DMS114 treated with DMSO at 0.1 percent for 48 hours (cell line): ENCODE measurements at regions not wholly inside any gene's neighbourhood (a gene's known extent, or its start where the extent isn't known, plus 50 kb on each side); places are given as distances from the start of the nearest gene placed in this dataset.

Source experiments
- DNase-seq: peaks from one replicate; lab custom pipeline; 2025; ENCODE audit not compliant: unreplicated experiment; lab: John Stamatoyannopoulos, UW

GRCh38 chr2:151157000-151157735 lies 104.5 kb downstream of the RBM43 start:
- no peak for DNase-seq

DNA sequence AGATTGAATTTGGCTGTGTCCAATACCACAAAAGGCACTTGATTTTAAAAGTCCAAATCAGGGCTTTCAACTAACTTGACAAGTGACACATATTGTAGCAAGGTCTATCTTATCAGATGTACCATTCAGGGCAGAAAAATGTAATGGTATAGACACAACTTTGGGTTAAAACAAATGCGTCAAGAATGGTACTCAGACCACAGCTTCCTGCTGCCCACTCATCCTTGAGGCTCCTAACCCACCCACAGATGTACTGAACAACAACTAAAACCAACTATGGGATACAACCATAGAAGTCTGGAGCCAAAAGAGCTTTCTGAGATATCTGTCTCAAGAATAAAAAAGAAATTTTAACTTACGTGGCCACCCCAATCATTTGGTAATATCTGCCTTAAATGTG lies 105.2 kb downstream of the RBM43 start:
- no peak for DNase-seq

DNA sequence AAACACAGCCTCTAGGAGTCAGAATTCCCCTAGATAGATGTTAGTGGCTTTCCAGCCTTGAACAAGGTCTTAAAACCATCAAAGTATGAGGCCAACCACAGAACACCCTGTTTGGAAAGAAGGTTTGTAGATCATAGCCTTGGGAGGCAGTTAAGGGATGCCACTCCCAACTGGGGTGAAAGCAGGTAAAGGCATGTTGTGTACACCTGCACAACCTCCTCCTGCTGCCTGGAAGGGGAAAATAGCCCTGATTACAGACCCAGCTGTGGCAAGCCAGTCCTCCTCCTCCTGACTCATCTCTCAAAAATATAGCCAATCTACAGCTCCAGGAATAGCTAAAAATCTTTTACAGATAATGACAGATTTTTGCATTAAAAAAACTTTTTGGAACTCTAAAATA lies 108.1 kb downstream of the RBM43 start:
- no peak for DNase-seq

- no peak for DNase-seq
These were observed 111.0 kb downstream of the RBM43 start for GRCh38 chr2:151150331-151151320.

DNA sequence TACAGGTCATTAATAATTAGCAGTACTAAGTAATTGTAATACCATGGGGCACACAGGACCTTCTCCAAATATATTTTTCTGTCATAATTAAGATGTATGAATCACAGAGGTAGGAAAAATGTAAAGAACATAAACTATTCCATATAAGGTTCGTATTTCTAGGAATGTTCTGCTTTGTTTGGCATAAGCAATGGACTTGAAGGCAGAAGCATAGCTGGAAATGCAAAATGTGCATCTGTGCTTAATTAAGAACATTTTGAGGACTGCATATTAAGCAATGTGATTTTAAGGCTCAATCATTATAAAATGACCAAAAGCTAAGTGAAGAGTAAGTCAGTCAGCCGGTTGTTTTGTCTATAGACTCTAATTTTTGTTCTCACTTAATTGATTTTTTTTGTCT lies 123.2 kb downstream of the RBM43 start:
- DNase-seq: no peak

DNA sequence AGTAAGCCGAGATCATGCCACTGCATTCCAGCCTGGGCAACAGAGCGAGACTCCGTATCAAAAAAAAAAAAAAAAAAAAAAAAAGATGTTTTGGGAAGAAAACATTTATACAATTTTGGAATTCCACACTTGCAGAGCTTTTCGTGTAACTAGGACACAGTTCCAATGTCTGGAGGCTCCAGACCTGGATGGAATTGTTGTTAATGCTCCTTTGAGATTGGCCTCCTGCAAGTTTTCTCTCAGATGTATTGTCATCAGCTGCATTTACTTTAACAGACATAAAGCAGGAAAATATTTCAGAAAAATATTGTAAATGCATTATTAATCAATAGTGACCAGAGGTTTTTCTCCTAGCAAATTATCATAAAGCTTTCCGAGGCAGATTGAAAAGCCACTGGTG lies 124.1 kb downstream of the RBM43 start:
- DNase-seq: no peak

DNA sequence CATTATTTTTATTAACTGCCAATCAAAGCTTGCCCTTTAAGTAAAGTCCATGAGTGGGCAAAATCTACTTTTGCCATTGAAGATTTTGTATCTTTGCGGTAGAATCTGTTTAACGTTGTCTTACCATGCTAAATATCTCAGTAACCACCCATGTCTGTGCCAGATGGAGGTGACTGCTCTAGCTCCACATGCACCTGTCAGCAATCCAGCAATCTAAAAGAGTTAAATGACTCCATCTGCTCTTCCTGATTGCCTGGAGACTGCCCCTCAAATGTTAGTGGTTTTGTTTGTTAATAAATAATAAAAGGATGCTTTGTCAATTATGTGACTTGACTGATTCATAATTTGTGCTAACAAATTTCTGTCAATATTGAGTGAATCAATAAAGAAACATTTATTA lies 141.7 kb downstream of the RBM43 start:
- no peak for DNase-seq

DNA sequence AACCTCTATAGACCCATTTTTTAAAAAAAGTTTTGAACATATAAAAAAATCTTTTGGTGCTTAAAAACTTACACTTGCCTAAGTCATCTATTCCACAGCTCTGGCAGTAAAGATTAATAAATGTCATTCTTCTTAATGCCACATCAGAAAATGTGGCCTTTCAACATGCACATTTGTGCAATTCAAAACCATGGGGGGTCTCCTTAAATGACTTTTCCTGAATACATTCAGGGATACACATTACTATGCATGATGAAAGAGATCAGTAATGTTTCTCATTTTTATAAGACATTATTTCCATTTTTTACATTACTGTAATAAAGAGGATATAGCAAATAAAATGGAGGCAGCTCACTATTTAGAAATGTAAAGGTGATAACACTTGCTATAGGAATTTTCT lies 142.3 kb downstream of the RBM43 start:
- no peak for DNase-seq

DNA sequence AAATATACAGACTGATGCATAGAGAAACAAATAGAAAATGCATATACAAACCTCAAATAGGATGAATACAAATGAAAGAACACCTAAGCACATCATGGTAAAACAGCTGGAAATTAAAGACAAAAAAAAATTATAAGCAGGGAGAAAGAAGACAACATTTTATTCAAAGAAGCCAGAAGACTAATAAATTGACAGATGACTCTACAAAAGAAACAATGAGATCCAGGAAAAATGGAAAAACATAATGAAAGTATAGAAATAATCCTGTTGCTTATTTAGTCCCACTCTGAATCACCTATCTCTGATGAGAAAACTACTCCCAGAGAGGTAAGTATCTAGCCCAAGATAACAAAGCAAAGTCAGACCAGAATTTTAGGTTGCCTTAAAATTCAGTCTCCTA lies 143.4 kb downstream of the RBM43 start:
- no peak for DNase-seq

GRCh38 chr2:151114874-151115273 lies 146.8 kb downstream of the RBM43 start:
- no peak for DNase-seq

DNA sequence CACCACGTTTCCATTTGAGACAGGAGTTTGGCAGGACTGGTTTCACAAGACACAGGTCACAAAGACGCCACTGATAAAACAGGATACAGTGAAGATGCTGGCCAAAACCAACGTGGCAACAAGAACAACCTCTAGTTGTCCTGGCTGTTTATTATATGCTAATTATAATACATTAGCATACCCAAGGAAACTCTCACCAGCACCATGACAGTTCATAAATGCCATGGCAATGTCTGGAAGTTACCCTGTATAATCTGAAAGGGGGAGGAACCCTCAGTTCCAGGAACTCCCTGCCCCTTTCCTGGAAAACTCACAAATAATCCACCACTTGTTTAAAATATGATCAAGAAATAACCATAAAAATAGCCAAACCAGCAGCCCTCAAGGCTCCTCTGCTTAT lies 148.3 kb downstream of the RBM43 start:
- no peak for DNase-seq

GRCh38 chr2:151111599-151112278 lies 149.9 kb downstream of the RBM43 start:
- DNase-seq: no peak

GRCh38 chr2:151106805-151107506 lies 154.7 kb downstream of the RBM43 start:
- no peak for DNase-seq

DNA sequence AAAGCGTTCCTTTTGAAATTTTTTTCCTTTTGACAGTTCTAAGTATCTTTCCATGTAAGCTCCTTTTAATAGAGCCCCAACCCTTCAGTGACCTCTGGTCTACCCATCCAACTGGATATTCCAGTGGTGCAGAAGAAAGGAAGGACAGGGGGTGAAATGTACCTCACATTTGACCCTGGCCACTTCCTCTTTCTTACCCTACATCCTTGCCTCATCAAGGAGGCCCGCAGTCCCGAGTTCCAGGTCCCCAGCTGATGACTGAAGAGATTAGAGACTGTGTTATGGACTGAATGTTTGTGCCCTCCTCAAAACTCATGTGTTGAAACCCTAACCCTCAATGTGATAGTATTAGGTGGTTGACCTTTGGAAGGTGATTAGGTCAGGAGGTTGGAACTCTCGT lies 158.1 kb downstream of the RBM43 start:
- no peak for DNase-seq

DNA sequence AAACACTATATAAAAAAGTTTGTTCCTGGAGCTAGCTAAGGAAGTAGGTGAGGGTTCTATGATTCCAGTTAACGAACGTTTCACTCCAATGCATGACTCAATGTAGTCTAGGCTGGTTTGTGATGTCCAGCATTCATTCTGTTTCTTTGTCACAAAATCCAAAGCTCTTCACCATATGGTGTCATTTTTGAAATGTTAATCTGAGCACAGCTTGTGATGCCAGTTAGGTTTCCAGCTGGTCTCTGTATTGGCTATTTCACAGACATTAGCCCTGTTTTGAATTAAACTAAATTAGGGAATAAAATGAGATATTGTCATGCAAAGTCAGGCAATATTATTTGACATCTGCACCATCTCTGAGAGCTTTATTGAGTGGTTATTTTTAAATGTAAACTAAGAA lies 159.4 kb downstream of the RBM43 start:
- DNase-seq: no peak

DNA sequence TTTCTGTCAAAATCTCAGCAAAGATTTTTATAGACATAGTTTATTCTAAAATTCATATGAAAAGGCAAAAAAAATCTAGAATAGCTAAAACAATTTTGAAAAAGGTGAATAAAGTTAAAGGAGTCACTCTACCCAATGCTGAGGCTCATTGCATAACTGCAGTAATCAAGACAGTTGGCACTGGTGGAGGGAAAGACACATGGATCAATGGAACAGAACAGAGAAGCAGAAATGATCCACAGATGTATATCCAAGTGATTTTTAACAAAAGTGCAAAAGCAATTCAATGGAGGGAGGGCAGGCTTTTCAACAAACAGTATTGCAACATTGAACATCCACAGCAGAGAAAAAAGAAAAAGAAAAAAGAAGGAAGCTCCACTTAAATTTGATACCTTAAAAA lies 162.8 kb downstream of the RBM43 start:
- DNase-seq: no peak

DNA sequence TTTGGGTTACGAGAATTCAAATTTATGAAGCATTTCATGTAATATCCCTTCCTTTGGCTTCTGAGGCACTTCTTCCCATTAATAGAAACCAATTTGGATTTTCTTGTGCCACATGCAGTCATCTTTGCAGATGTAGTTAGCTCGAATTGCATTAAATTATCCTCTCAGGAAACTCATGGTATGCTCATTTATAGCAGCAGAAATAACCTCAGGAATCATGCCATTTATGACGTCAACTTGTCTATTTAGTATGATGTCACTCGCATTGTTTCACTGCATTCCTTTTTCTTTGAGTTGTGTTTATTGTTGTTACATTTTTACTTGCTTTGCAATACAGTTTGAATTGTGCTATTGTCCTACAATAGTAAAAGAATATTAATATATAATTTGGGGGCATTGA lies 163.8 kb downstream of the RBM43 start:
- DNase-seq: no peak

DNA sequence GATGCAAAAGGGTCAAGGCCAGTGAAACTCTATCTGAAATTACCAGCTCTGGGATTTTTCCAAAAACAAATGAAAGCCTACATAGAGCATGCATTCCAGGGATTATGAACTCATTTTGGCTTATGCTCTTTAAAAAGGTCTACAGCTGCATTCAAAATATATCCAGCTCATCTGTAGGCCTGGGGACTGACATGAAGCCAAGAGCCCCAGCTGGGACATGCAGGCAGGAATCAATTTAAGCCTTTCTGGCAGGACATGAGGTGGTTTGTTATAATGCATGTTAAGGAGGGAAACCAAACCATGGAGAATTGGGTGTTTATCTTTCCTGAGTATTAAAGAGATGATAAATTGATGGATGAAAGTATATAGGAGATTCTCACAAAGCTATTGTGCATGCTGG lies 164.5 kb downstream of the RBM43 start:
- DNase-seq: no peak

DNA sequence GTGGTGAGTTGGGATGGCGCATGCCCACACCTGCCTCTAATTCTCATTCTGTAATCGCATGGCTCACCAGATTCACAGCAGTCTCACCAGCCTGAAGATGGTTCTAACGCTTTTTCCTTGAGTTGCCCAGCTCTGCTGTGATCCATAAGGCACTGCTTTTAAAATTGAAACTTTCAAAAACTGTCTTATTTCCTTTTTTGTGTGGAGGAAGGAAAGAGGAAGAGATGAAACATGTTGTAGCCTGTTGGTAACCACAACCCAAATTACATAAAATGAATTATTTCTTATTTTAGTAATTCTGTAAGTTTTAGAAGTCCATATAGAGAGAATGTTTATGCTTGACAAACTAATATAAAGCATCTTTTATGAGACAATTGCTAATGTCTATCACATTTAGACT lies 165.4 kb downstream of the RBM43 start:
- DNase-seq: no peak

DNA sequence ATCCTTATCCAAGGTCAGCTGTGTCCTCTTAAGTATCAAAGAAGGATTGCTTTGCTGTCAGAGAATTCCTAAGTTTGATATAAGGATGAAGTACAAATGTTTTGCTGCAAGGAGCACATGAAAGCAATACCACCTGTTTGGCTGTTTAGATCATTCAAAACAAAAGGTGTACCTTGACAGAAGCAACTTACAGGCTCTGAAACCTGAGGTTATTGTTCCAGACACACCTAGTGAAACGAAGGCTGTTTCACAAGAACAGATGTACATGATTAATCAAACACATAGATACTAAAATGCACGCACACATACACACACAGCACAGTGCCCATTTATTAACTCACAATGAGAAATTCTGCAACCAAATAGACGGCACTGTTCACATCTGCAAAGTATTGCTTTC lies 166.2 kb downstream of the RBM43 start:
- no peak for DNase-seq

GRCh38 chr2:151091583-151091982 lies 170.1 kb downstream of the RBM43 start:
- no peak for DNase-seq
